Pancreas (tissue), 10 donors: ENCODE measurements at regions not wholly inside any gene's neighbourhood (a gene's known extent, or its start where the extent isn't known, plus 50 kb on each side); places are given as distances from the start of the nearest gene placed in this dataset.

ENCODE experiments used
- ATAC-seq, 4 donors: fragments of 200-7000 bp; cut with Tn5 transposase; one replicate each; pipeline versions ENCODE4 v1.8.0 to v1.9.1; 2020; ENCODE audit warnings: mild to moderate bottlenecking in 4 of 4, moderate library complexity in 4 of 4
- DNase-seq, 6 donors: peaks; one replicate each; pipeline ENCODE4 v3.0.0-alpha.2; 2020
- FAIRE-seq: peaks from 2 replicates; lab custom pipeline; 2012; peaks lifted over from hg19 to GRCh38; lab: Jason Lieb, UNC
- H3K27ac ChIP-seq, 4 donors: fragments of 200-600 bp; sonication (generic); 1 replicate in 3 of 4; 2 replicates in 1 of 4; pipeline versions ENCODE4 v1.5.0 to v1.8.0; 2020
- H3K27me3 ChIP-seq, 4 donors: fragments of 200-600 bp; one replicate each; pipeline ENCODE4 v1.8.0; 2021
- H3K36me3 ChIP-seq, 3 donors: fragments of 200-600 bp; sonication (generic) in 1 of 3; one replicate each; pipeline versions ENCODE4 v1.5.0 to v1.8.0; 2020 to 2021
- H3K4me1 ChIP-seq, 3 donors: fragments of 200-600 bp; one replicate each; pipeline ENCODE4 v1.8.0; 2021
- H3K4me3 ChIP-seq, 4 donors: fragments of 200-600 bp; sonication (generic) in 2 of 4; one replicate each; pipeline versions ENCODE4 v1.5.0 to v1.8.0; 2020 to 2021
- H3K9me3 ChIP-seq, 4 donors: fragments of 200-600 bp; one replicate each; pipeline ENCODE4 v1.8.0; 2021
- WGBS, 2 donors: extraction: QIAGEN DNeasy Blood & Tissue Kit; methylation state at CpG; one replicate each; pipeline ENCODE4 v1.1.7; 2013; 5-methylcytosine and 5-hydroxymethylcytosine counted together
- intact Hi-C, 3 donors: fragments of 100-400 bp; cut with DNase I; formaldehyde crosslinking; loops; one replicate each; pipeline versions ENCODE4 v1.11.1 to v1.14.2; 2022
- TF ChIP-seq, protein P1 (sequence below), 4 donors: fragments of 200-600 bp; sonication (generic) in 3 of 4; IDR thresholded peaks; one replicate each; pipeline versions ENCODE4 v1.5.0 to v1.8.0; 2021; ENCODE audit warnings: antibody characterized with exemption in 4 of 4
- donor health status: healthy with polysubstance abuse.
- donor health status: DM: no; HTN: no; CAD: no; lungs with moderate emphysema.
- donor health status: DM: no; HTN: no; CAD: no.
- donor health status: control.
- donor health status: control.
- donor health status: Bipolar disorder and iron deficiency.
- donor health status: DM: yes; HTN: yes; CAD: no.
- donor health status: DM: no; HTN: no; CAD: no.
- donor health status: DM: no; HTN: no; CAD: no.
- donor health status: DM: yes; HTN: yes; CAD: no.

GRCh38 chr1:229028987-229029878 is 241.7 kb upstream of the RAB4A start:
- intact Hi-C loops: no loop called here
- TF ChIP-seq, protein P1, sequence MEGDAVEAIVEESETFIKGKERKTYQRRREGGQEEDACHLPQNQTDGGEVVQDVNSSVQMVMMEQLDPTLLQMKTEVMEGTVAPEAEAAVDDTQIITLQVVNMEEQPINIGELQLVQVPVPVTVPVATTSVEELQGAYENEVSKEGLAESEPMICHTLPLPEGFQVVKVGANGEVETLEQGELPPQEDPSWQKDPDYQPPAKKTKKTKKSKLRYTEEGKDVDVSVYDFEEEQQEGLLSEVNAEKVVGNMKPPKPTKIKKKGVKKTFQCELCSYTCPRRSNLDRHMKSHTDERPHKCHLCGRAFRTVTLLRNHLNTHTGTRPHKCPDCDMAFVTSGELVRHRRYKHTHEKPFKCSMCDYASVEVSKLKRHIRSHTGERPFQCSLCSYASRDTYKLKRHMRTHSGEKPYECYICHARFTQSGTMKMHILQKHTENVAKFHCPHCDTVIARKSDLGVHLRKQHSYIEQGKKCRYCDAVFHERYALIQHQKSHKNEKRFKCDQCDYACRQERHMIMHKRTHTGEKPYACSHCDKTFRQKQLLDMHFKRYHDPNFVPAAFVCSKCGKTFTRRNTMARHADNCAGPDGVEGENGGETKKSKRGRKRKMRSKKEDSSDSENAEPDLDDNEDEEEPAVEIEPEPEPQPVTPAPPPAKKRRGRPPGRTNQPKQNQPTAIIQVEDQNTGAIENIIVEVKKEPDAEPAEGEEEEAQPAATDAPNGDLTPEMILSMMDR (IDR thresholded peaks at IDR 0.05): no peak
- 92 to 97% methylated on average over 10 of the region's 10 CpGs for WGBS, 2 donors
- ATAC-seq (no peak), DNase-seq (no peak), FAIRE-seq (no peak)
- Histone ChIP-seq H3K9me3 (no peaks in the 10 kb centered on the region), H3K4me1 (peaks cover 0 to 13% (median 9%) of the 10 kb centered on the region in 3 donors), H3K4me3 (no peak overlapping the region), H3K27ac (no peak overlapping the region), H3K36me3 (no peaks in the 10 kb centered on the region), H3K27me3 (no peaks in the 10 kb centered on the region)

GRCh38 chr1:229029879-229030235 is 241.1 kb upstream of the RAB4A start:
- DNase-seq (no peak), FAIRE-seq (no peak), ATAC-seq (no peak)
- no peaks in the 10 kb centered on the region for H3K9me3 ChIP-seq
- H3K4me1 ChIP-seq: peaks cover 0 to 13% (median 9%) of the 10 kb centered on the region in 3 donors
- intact Hi-C loops: no loop called here
- H3K4me3 ChIP-seq: no peak overlapping the region
- no peak overlapping the region for H3K27ac ChIP-seq
- H3K36me3 ChIP-seq: no peaks in the 10 kb centered on the region
- WGBS, 2 donors: 93 to 95% methylated on average over 1 of the region's 1 CpG
- TF ChIP-seq, protein P1 (IDR thresholded peaks at IDR 0.05): no peak
- no peaks in the 10 kb centered on the region for H3K27me3 ChIP-seq

DNA sequence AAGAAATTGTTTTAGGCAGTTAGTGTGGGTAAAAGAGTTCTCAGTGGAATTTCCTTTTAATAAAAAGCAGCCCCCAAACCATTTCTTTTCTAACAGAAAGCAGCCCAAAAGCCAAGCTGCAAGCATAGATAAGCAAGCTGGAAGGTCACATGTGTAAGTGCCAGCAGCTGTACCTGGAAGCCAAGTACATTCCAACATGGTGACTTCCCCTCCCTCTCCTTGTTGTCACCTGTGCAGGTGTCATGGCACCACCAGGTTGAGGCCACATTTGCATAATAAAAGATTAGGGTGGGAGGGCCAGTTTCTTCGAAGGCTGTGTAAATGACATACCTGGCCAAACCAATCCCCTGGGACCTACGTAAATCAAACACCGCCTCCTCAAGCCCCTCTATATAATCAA is 240.3 kb upstream of the RAB4A start:
- Histone ChIP-seq H3K36me3 (no peaks in the 10 kb centered on the region), H3K27me3 (no peaks in the 10 kb centered on the region), H3K27ac (no peak overlapping the region), H3K4me3 (no peak overlapping the region), H3K9me3 (no peaks in the 10 kb centered on the region), H3K4me1 (peaks cover 0 to 13% (median 9%) of the 10 kb centered on the region in 3 donors)
- DNase-seq: peak in 4 of 6 donors; percentile 51 to 72 (median 64)
- peak; percentile 84 to 94 (median 92) for ATAC-seq
- TF ChIP-seq, protein P1 (IDR thresholded peaks at IDR 0.05): no peak
- 59 to 60% methylated on average over 3 of the region's 3 CpGs for WGBS, 2 donors
- intact Hi-C loops: no loop called here
- no peak for FAIRE-seq

DNA sequence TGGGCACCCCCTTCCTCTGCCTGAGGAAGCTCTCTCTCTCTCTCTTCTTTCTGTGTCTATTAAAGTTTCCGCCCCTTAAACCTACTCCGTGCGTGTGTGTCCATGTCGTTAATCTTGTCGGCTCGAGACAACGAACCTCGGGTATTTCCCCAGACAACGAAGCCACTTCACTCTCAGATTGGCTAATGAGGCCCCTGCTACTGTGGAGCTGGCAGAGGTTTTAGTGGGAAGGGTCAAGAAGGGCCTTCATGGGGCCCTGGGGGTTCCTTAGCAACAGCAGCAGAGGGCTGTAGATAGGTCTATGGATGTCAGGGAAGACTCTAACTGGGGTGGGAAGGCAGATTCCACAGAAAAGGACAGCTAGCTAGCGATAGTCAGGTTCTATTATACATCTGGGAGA is 239.8 kb upstream of the RAB4A start:
- no peak for FAIRE-seq
- 87% methylated on average over 10 of the region's 10 CpGs for WGBS, 2 donors
- Histone ChIP-seq H3K36me3 (no peaks in the 10 kb centered on the region), H3K4me3 (no peak overlapping the region), H3K27ac (no peak overlapping the region), H3K9me3 (no peaks in the 10 kb centered on the region), H3K4me1 (peaks cover 0 to 13% (median 9%) of the 10 kb centered on the region in 3 donors), H3K27me3 (no peaks in the 10 kb centered on the region)
- ATAC-seq: peak in 1 of 4 donors; percentile 8
- DNase-seq: no peak
- TF ChIP-seq, protein P1 (IDR thresholded peaks at IDR 0.05): no peak
- intact Hi-C loops: no loop called here
